HUES6 (cell line): ENCODE measurements at regions not wholly inside any gene's neighbourhood (a gene's known extent, or its start where the extent isn't known, plus 50 kb on each side); places are given as distances from the start of the nearest gene placed in this dataset.

ENCODE experiments used
- H3K27ac ChIP-seq: 2 replicates; pipeline ENCODE4 v1.7.0; 2013; ENCODE audit warnings: low read depth, mild to moderate bottlenecking, low read length, inconsistent platforms
- H3K27me3 ChIP-seq: 2 replicates; pipeline ENCODE4 v1.6.1; 2013; ENCODE audit warnings: low read length; ENCODE audit not compliant: control insufficient read depth, insufficient read depth
- H3K36me3 ChIP-seq: 2 replicates; pipeline ENCODE4 v1.6.1; 2013; ENCODE audit warnings: low read length; ENCODE audit not compliant: control insufficient read depth, insufficient read depth
- H3K4me1 ChIP-seq: 2 replicates; pipeline ENCODE4 v1.6.1; 2013; ENCODE audit warnings: low read length; ENCODE audit not compliant: control insufficient read depth, insufficient read depth
- H3K4me3 ChIP-seq: 2 replicates; pipeline ENCODE4 v1.5.1; 2013; ENCODE audit warnings: low read depth, low read length
- H3K9ac ChIP-seq: one replicate; pipeline ENCODE4 v1.6.1; 2013; ENCODE audit warnings: mild to moderate bottlenecking, low read length
- H3K9me3 ChIP-seq: 2 replicates; pipeline ENCODE4 v1.6.1; 2013; ENCODE audit warnings: low read depth, low read length; ENCODE audit not compliant: control insufficient read depth, insufficient read depth

DNA sequence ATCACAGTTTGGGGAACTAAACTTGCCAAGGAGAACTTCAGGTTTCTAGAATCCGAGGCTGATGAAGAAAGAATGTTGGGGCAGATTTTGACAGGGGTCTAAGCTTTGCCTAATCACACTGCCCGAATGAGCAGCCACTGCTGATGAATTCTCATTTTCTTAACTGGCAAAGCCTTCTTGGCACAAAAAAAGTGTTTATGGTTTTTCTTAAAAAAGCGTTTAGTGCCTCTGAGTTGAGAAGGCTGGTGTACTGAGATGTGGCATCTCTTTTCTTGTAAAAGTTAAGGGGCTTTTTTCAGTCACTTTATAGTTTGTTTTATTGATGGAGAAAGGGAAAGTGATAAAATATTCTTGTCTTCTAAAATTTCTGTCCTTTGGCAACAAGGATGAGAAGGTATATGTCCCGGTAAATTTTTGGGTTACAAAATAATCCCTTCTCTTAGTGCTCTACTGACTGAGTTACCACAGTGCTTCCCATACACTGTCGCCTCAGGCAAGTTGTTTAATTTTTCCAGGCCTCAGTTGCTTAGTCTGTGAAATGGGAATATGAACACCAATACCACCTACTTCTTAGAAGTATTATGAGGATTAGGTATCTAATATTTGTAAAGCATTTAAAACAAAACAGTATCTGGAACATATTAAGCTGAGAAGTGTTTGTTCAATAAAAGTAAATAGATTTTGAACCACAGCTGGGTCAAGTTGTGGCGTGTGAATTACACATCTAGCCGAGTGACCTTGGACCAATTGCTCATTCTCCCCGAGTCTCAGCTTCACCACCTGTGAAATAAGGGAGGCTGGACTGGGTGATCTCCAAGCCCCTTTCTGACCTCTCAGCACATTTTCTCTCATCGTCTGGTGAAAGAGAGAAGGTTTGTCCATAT is 320.8 kb downstream of the HAPSTR1 start:
- Histone ChIP-seq H3K4me1 (no peaks in the 10 kb centered on the region), H3K27ac (no peak overlapping the region), H3K27me3 (no peaks in the 10 kb centered on the region), H3K4me3 (no peak overlapping the region), H3K9me3 (peaks cover 11% of the 10 kb centered on the region), H3K9ac (no peak overlapping the region), H3K36me3 (no peaks in the 10 kb centered on the region)

DNA sequence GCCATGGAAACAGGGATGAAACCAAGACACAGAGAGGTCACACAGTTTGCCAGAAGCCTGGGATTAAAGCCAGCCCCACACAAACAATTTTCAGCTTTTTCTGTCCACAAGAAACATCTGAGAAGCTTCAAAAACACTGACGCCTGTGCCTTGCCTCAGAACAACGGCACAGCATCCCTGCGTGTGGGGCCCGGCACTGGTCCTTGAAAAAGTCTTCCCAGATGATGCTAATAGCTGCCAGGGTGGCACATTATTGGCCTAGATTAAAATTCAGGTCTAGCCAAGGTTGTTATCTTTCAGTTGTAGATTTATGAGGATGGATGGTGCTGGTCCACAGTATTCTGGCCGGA is 321.4 kb downstream of the HAPSTR1 start:
- no peaks in the 10 kb centered on the region for H3K36me3 ChIP-seq
- H3K4me3 ChIP-seq = no peak overlapping the region
- H3K4me1 ChIP-seq = no peaks in the 10 kb centered on the region
- H3K27me3 ChIP-seq = no peaks in the 10 kb centered on the region
- no peak overlapping the region for H3K9ac ChIP-seq
- peaks cover 14% of the 10 kb centered on the region for H3K9me3 ChIP-seq
- no peak overlapping the region for H3K27ac ChIP-seq

DNA sequence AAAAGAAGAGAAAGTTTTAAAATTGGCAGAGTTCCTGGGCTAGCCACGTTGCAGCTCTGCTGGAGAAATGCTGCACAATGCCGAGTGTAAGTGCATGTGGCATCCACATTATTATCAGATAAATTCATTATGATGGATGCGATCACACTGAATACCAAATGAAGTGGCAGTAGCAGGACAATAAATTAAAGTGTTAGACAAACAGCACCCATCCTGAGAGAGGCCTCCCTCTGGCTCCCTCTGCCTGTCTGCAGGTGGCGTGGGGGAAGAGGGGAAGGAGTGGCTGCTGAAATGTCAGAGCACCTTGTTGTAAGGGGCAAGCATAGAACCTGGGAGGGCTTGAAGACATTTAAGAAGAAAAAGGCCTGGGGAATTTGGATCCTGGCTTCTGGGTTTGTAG is 324.1 kb downstream of the HAPSTR1 start:
- Histone ChIP-seq H3K27ac (no peak overlapping the region), H3K4me3 (no peak overlapping the region), H3K9me3 (peaks cover 14% of the 10 kb centered on the region), H3K4me1 (no peaks in the 10 kb centered on the region), H3K27me3 (no peaks in the 10 kb centered on the region), H3K36me3 (no peaks in the 10 kb centered on the region), H3K9ac (no peak overlapping the region)

DNA sequence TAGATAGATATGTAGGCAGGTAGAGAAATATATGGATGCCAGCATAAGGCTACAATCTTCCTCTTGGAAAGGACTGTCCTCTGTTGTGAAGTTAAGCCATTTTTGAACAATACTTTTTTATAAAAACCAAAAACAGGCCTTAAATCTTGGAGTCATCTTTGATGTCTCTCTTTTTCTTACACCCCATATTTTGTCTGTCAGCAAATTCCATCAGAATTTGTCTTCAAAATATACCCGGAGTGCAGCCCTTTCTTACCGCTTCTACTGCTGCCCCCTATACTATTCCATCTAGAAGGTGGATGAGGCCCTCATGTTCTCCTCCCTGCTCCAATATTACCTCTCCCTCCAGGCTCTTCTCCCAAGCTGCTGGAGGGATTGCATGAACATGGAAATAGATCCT is 326.5 kb downstream of the HAPSTR1 start:
- peaks cover 14% of the 10 kb centered on the region for H3K9me3 ChIP-seq
- H3K9ac ChIP-seq = no peak overlapping the region
- no peaks in the 10 kb centered on the region for H3K27me3 ChIP-seq

DNA sequence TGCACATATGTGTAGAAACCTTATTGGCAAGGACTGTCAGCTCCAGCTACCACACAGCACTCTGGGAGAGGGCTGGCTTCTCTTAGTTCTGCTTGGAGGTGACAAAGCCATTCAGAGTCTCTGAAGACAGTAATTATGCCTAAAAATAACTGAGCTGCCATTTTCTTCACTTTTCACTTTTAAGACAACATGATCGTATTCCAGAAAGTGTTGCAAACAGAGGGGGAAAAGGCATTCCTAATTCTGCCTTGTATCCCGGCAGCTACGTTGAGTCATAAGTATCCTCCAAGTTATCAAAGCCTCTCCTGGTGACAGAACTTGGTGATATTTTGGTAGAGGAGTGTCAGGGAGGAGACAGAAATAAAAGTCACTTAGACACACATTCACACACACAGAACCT is 327.7 kb downstream of the HAPSTR1 start:
- no peak overlapping the region for H3K4me3 ChIP-seq
- no peaks in the 10 kb centered on the region for H3K27me3 ChIP-seq
- H3K9ac ChIP-seq = no peak overlapping the region
- no peaks in the 10 kb centered on the region for H3K36me3 ChIP-seq
- H3K9me3 ChIP-seq = peaks cover 14% of the 10 kb centered on the region
- no peak overlapping the region for H3K27ac ChIP-seq
- no peaks in the 10 kb centered on the region for H3K4me1 ChIP-seq

More for the DNA sequence above, 326.5 kb downstream of the HAPSTR1 start:
- Histone ChIP-seq H3K4me1 (no peaks in the 10 kb centered on the region), H3K36me3 (no peaks in the 10 kb centered on the region), H3K4me3 (no peak overlapping the region), H3K27ac (no peak overlapping the region)

DNA sequence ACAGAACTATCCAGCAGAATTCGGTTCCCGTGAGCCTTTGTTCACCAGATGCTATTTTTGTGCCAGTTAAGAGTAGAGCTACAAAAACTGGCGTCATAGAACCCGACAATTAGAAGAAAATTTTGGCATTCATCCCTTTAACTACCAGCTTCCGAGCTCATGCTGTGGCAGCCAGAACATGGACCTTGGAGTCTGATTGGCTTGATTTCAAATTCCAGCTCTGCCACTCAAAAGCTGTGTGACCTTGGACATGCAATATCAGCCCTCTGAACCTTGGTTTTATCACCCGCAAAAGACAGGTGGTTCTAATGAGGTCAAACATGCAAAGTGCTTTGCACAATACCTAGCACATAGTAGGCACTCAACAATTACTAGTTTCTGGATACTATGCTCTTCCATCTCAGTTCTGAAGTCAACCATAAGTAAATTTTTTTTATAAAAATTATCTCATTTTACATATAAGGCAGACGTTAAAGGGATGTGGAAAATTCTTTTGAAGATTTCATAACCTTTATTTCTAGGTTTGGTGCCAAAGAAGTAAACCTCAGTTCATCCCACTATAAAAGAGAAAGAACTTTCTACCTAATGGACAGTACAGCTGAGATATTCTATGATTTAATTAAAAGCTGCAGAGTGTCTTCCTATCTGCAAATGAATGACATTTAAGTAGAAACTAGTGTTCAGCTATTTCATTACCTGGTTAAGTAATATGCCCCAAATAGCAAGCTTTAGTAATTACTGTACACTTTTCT is 331.5 kb downstream of the HAPSTR1 start:
- Histone ChIP-seq H3K36me3 (no peaks in the 10 kb centered on the region), H3K27ac (no peak overlapping the region), H3K4me1 (no peaks in the 10 kb centered on the region), H3K27me3 (no peaks in the 10 kb centered on the region), H3K4me3 (no peak overlapping the region), H3K9ac (no peak overlapping the region), H3K9me3 (no peaks in the 10 kb centered on the region)

DNA sequence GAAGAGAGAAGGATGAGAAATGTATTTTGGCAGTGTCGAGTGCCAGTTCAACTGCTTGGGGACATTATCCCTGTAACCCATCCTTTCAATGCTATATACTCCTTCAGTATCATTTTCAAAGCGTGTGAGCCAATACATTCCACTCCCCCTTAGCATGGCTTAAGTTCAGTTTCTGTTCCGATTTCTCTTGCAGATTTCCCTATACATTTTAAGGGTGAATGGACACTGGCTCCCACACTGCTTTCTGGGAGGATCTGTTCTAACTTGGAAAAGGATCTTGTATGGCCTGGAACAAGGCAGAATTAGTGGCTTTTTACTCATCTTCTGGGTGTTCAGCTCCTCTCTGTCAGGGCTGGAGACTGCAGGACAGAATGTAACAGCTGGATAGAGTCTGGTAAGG is 333.8 kb downstream of the HAPSTR1 start:
- Histone ChIP-seq H3K4me1 (peaks cover 7% of the 10 kb centered on the region), H3K36me3 (no peaks in the 10 kb centered on the region), H3K27me3 (no peaks in the 10 kb centered on the region), H3K4me3 (no peak overlapping the region), H3K9ac (no peak overlapping the region), H3K27ac (no peak overlapping the region), H3K9me3 (no peaks in the 10 kb centered on the region)

DNA sequence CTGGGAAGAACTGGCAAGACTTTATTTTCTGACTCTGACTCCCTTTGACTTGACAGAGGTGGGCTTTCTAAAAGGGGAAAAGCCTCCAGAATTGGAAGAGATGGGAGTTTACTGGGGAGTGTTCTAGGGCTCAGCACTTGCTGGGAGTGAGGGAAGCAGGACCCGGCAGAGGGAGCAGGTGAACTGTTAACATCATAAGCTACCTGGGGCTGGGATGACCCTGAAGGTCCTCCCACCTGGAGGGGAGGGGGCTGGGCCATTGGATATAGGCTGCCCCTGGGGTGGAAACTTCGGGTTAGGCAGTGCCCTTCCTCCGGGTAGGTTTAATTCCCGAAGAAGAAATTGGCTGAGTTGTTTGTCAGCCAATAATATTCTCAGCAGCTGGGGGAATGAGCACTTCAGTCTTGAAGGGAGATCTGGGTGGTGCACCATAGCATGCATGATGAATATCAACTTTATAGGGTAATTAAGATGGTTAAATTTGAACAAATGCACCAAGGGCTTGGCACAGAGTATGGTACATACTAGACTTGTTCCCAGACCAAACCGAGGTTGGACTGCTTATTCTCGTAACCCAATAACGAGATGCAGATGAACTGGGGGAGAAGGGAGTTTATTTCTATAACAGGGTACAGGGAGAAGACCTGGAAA is 337.0 kb downstream of the HAPSTR1 start:
- Histone ChIP-seq H3K9ac (no peak overlapping the region), H3K4me3 (no peak overlapping the region), H3K27me3 (no peaks in the 10 kb centered on the region), H3K4me1 (peaks cover 8% of the 10 kb centered on the region), H3K36me3 (no peaks in the 10 kb centered on the region), H3K9me3 (no peaks in the 10 kb centered on the region), H3K27ac (no peak overlapping the region)

DNA sequence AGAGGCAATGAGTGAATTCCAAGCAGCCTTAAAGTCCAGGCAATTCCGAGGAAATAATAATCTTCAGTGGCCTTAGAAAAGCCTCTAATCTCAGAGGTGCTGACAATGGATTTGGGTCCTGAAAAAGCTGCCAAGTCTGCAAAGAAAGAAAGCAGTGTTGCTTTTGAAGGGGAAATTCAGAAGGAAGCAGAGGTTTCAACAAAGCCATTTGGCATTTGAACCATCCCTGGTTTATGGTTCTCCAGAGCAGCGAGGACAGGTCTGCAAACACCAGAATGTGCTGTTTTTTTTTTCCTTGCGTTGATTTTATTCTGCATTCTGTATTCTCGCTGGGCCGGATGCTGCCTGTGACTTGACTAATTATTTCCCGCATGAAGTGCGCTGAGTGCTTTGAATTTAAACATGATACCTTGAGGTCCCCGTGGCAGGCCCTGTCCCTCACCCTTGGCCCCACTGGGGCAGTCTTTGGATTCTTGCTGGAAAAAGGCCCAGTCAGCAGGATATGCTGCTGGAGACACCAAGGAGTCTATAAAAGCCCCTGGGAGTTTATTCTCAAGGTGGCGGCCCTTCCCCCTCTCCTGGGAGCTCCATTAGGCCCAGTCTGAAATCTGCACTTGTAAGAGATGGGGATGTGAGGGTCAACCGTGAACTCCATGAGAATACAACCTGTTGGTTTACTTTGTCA is 338.3 kb downstream of the HAPSTR1 start:
- H3K27ac ChIP-seq = no peak overlapping the region
- H3K36me3 ChIP-seq = no peaks in the 10 kb centered on the region
- H3K27me3 ChIP-seq = no peaks in the 10 kb centered on the region
- H3K4me3 ChIP-seq = no peak overlapping the region
- H3K4me1 ChIP-seq = peaks cover 8% of the 10 kb centered on the region
- no peaks in the 10 kb centered on the region for H3K9me3 ChIP-seq
- no peak overlapping the region for H3K9ac ChIP-seq

DNA sequence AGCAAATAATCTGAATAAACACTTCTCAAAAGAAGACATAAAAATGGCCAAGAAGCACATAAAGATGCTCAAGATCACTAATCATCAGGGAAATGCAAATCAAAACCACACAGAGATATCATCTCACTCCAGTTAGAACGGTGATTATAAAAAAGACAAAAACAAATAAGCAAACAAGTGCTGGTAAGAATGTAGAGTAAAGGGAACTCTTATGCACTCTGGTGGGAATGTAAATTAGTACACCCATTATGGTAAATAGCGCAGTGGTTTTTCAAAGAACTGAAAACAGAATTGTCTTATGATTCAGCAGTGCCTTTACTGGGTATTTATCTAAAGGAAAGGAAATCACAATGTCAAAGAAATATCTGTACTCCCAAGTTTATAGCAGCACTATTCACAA is 343.2 kb downstream of the HAPSTR1 start:
- H3K36me3 ChIP-seq = no peaks in the 10 kb centered on the region
- H3K4me3 ChIP-seq = no peak overlapping the region
- peaks cover 12% of the 10 kb centered on the region for H3K4me1 ChIP-seq
- H3K27me3 ChIP-seq = no peaks in the 10 kb centered on the region
- peaks cover 4% of the 10 kb centered on the region for H3K9me3 ChIP-seq
- H3K9ac ChIP-seq = no peak overlapping the region
- no peak overlapping the region for H3K27ac ChIP-seq
